ENCODE measurements at regions not wholly inside any gene's neighbourhood (a gene's known extent, or its start where the extent isn't known, plus 50 kb on each side); places are given as distances from the start of the nearest gene placed in this dataset.

- peak; percentile 91 for DNase-seq (ENCODE audit: low read depth)
These were observed 188.6 kb downstream of the ARL4C start for GRCh38 chr2:234308073-234308812.

DNA sequence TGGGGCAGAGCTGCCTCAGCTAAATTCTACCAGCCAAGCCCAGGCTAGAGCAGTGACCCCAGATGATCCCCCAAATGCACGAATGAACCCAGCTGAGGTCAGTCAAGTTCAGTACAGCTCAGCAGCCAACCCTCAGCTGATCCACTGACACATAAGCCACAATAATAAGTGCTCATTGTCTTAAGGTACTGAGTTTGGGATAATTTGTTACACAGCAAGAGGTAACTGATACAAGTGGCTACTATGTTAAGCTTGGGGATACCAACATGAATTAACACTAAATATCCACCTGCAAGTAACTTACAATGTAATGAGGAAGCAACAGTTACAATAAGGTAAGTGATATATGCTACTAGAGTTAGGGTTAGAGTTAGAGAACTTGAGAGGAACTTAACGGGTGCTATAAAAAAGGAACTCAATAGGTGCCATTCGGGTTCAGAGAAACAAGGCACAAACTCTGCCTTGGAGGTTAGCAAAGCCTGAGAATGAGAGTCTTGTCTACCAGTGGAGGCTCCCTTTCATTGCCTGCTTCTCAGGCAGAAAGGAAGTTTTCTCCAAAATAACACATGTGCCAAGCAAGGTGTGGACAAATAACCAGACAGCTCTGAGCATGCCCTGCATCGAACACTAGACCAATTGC, 189.4 kb downstream of the ARL4C start:
- DNase-seq (ENCODE audit: low read depth), result no peak

- no peak for DNase-seq (ENCODE audit: low read depth)
These were observed 190.3 kb downstream of the ARL4C start for GRCh38 chr2:234306426-234307173.

GRCh38 chr2:234305846-234306245, 191.0 kb downstream of the ARL4C start:
- no peak for DNase-seq (ENCODE audit: low read depth)

DNA sequence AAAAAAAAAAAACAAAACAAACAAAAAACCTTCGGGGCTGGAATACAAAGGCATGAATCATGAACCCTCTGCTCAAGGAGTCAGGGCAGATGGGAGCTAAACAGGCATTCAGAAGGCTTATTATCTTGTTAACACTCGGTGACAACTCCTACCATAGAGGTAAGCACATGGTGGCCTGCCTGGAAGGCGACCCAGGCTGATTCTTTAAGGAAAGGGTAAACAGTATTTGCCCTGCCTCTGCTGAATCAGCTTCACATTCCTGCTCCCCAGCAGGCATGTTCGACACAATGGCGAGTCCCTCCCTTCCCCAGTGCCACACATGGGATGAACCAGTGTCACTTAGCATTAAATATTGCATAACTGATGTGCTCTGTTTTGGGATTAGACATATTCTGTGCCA, 191.9 kb downstream of the ARL4C start:
- DNase-seq (ENCODE audit: low read depth), result peak; percentile 47

DNA sequence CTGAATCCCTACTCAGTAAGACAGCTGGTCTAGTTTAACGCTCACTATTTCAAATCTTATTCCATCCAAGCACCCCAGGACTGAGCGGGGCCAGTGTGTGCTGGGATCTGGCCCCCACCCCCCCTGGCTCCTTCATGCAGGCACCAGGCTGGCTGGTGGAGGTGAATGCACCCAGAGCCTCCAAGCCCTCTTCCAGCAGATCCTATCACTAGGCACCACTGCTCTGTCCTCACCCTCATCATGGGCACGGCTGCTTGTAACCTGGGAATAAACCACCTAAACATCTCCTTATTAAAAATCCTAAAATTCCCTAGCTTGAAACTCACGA, 194.3 kb downstream of the ARL4C start:
- DNase-seq (ENCODE audit: low read depth), result no peak

GRCh38 chr2:234300932-234301823, 195.7 kb downstream of the ARL4C start:
- DNase-seq (ENCODE audit: low read depth), result no peak

GRCh38 chr2:234300391-234300925, 196.4 kb downstream of the ARL4C start:
- no peak for DNase-seq (ENCODE audit: low read depth)

GRCh38 chr2:234298918-234299317, 198.0 kb downstream of the ARL4C start:
- no peak for DNase-seq (ENCODE audit: low read depth)

DNA sequence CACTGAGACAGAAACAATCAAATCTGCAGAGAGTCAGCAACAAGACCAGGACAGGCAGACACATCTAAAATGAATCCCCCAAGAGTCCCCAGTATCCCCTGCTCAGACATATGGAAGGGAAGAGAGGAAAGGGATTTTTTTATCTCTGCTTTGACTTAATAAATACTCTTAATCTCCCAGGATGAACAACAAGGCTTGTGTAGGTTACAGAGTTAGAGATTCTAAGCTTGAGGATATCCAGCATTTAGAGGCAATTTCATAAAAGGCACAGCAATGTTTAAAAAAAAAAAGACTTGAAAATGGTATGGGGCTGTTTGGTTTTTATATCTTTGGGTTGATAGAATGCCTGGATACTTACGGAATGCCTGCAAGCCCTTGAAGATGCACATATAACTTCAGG, 199.9 kb downstream of the ARL4C start:
- DNase-seq (ENCODE audit: low read depth), result no peak

DNA sequence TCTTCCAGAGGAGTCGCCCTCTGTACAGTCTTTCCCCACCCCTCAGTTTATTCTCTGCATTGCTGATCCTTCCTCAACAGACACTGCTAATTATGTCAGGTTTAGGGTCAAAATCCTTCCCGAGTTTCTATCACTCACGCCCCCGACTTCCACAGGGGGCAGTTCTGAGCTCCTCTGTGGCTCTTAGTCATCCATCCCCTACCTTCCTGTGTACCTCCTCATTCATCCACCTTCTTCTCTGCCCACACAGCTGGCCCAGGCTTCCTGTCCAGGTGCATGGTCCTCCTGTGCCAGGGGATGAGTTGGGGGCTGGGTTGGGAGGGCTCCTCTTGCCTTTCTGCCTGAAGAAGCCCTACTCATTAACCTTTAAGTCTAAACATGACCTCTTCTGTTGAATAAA, 202.9 kb downstream of the ARL4C start:
- peak; percentile 76 for DNase-seq (ENCODE audit: low read depth)

DNA sequence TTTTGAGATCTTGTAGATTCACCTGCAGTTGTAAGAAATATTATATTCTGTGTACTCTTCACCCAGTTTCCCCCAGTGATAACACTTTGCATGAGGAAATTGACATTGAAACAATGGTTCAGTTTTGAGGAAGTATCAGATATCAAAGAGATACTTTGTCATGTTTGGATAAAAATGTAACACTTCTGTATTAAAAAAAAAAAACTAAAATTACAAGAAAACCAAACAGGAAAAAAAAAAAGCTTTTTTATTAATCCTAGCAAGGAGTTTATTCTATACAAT, 204.0 kb downstream of the ARL4C start:
- DNase-seq (ENCODE audit: low read depth), result no peak

DNA sequence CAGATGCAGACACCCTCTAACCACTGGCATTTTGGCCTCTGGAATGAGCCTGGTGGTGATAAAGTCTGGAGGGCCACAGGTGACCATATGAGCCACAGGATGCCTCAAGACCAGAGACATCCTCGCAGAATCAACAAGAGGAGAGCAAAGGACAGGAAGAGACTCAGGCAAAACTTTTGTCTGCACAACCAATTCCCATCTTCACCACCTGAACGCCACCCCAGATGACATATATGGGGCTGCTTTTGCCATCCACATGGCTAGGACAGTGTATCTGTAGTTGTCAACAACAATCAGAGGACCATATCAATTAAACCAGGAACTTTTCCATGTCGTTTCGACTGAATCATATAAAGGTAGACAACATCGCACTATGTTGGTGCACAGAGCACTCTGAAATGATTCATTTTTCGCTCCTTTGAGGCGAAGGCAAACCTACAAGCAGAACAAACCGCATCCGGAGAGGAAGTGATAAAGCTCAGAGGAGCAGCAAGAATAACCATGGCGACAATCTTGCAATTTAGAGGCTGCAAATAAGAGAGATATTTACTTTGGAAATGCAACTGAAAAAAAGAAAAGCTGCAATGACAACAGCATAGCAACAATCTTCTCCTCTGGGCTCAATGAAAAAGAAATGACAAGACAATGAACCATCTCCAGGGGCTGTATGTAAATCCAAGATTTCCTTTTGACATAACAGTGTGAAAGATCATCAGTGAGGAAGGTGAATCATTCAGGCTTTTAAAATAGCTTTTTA, 204.5 kb downstream of the ARL4C start:
- peak; percentile 95 for DNase-seq (ENCODE audit: low read depth)

GRCh38 chr2:234291765-234292204, 205.1 kb downstream of the ARL4C start:
- peak; percentile 98 for DNase-seq (ENCODE audit: low read depth)

- DNase-seq (ENCODE audit: low read depth), result no peak
These were observed 206.2 kb downstream of the ARL4C start for GRCh38 chr2:234290671-234291070.

DNA sequence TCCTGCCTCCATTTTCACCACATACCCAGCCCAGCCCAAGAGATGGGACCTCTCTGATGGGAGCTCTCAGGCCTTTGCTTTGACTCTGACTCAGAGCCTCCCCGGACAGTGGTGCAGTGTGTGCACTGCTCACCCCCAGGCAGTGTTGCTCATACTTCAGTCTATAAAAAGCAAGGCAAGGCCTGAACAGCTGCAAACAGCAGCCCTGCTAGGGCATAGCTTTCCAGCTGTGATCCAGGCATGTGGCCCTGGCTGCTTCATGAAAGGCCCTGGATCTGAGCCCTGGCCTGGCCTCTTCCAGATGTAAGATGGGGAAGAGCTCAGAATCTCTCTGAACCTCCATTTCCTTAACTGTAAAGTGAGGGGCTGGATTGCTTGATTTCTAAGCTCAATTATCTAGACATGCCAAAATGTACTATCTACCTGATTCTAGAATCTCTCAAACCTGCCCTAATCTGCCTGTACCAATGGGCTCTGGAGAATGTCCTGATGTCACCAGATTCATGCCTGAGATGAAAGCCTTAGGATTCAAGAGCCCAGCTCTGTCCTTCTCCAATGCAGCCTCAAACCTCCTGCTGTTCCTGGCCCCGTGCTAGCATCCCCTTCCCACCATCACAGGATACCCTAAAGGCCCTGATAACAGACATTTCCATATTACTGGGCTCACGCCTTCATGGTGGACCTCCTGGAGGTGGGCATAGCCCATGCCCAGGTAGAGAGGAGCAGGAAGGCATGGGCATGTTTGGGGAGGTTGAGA, 206.9 kb downstream of the ARL4C start:
- DNase-seq (ENCODE audit: low read depth), result peak; percentile 89

- DNase-seq (ENCODE audit: low read depth), result no peak
These were observed 207.9 kb downstream of the ARL4C start for GRCh38 chr2:234288974-234289455.

- no peak for DNase-seq (ENCODE audit: low read depth)
These were observed 209.2 kb downstream of the ARL4C start for GRCh38 chr2:234287650-234288049.

DNA sequence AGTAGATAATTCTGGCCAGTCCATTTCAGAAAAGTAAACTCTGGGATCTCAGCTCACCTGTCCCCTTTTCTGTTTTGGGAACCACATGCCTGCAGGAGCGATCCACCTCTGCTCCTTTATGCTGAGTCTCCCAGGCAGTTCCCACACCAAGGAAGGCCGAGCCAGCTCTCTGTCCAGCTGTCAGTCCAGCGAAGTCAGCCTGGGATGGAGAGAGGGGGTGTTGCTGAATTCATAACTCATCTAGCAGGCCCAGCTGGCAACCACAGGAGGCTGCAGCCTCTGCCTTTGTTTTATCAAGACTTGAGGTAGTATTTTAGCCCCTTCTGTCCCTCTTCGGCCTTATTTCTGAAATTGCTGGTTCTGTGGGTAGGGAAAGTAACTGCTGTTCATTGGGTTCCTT, 209.9 kb downstream of the ARL4C start:
- no peak for DNase-seq (ENCODE audit: low read depth)

DNA sequence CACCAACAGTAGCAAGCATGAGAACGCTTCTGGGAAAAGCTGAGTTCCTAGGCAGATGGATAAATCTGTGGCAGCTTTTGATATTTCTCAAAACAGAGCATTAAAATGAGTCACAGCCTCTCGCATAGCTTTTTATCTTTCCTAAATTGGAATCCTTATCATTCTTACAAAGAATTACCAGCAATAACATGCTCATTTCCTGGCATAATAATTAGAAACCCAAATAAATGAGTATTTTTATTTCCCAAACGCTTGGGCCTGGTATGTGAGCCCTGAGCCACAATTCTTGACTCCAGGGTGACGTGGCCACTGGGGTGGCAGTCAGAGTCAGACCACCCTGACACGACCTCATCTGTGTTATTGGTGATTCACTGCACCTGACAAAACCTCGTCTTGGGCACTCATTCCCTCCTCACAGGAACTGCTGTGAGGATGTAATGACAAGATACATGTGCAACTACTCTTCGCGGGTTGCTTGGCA, 210.7 kb downstream of the ARL4C start:
- peak; percentile 88 for DNase-seq (ENCODE audit: low read depth)
